WTC11 (cell line): ENCODE measurements at regions not wholly inside any gene's neighbourhood (a gene's known extent, or its start where the extent isn't known, plus 50 kb on each side); places are given as distances from the start of the nearest gene placed in this dataset.

Source experiments
- ATAC-seq: fragments of 200-7000 bp; cut with Tn5 transposase; 2 replicates; pipeline ENCODE4 v1.10.0; 2021; ENCODE audit warnings: mild to moderate bottlenecking, moderate library complexity
- CTCF ChIA-PET: fragments of 300-600 bp; sonication (Branson Sonifier 250); formaldehyde crosslinking; loops from one replicate; lab custom pipeline; 2021; ENCODE audit warnings: antibody characterized with exemption; lab: Charles Lee
- POLR2A ChIA-PET: fragments of 350-600 bp; sonication (Branson Sonifier 250); formaldehyde crosslinking; loops from one replicate; lab custom pipeline; 2021; ENCODE audit warnings: antibody characterized with exemption; lab: Charles Lee
- DNase-seq: peaks from one replicate; pipeline ENCODE4 v3.0.0; 2021; ENCODE audit warnings: low spot score
- H3K27ac Mint-ChIP-seq: 2 replicates; pipeline ENCODE4 v1.8.0; 2021; ENCODE audit warnings: mixed read lengths
- H3K27me3 Mint-ChIP-seq: 2 replicates; pipeline ENCODE4 v1.8.0; 2021; ENCODE audit warnings: low read depth, mild to moderate bottlenecking, moderate library complexity, mixed read lengths
- H3K36me3 Mint-ChIP-seq: 2 replicates; pipeline ENCODE4 v1.8.0; 2021; ENCODE audit warnings: mixed read lengths
- H3K4me1 Mint-ChIP-seq: 2 replicates; pipeline ENCODE4 v1.8.0; 2022; ENCODE audit warnings: mixed read lengths
- H3K4me3 Mint-ChIP-seq: 2 replicates; pipeline ENCODE4 v1.8.0; 2021; ENCODE audit warnings: mild to moderate bottlenecking, moderate library complexity, mixed read lengths
- H3K9me3 Mint-ChIP-seq: 2 replicates; pipeline ENCODE4 v1.8.0; 2021; ENCODE audit warnings: mixed read lengths
- ATF2 ChIP-seq: sonication (generic); formaldehyde crosslinking; IDR thresholded peaks from 2 replicates; pipeline ENCODE4 v1.8.1; 2022; ENCODE audit warnings: low read depth, missing genetic modification reagents, borderline replicate concordance
- ELF4 ChIP-seq: sonication (generic); formaldehyde crosslinking; IDR thresholded peaks from 2 replicates; pipeline ENCODE4 v1.8.1; 2022; ENCODE audit warnings: low read depth, mild to moderate bottlenecking, moderate library complexity, missing genetic modification reagents
- FOXK1 ChIP-seq: sonication (generic); formaldehyde crosslinking; IDR thresholded peaks from 2 replicates; pipeline ENCODE4 v1.8.0; 2022; ENCODE audit warnings: mild to moderate bottlenecking, moderate library complexity, missing genetic modification reagents
- HMGA2 ChIP-seq: fragments of 250-450 bp; sonication (Bioruptor Pico); IDR thresholded peaks from 2 replicates; pipeline ENCODE4 v1.4.0; 2021; ENCODE audit warnings: mild to moderate bottlenecking, moderate library complexity
- HMGXB4 ChIP-seq: sonication (generic); formaldehyde crosslinking; IDR thresholded peaks from 2 replicates; pipeline ENCODE4 v1.8.1; 2023; ENCODE audit warnings: mild to moderate bottlenecking, moderate library complexity, missing genetic modification reagents
- JAZF1 ChIP-seq: fragments of 250-450 bp; sonication (Bioruptor Pico); IDR thresholded peaks from 2 replicates; pipeline ENCODE4 v1.9.0; 2021; ENCODE audit warnings: moderate library complexity, mild to moderate bottlenecking, inconsistent platforms
- JUN ChIP-seq: sonication (generic); formaldehyde crosslinking; IDR thresholded peaks from 2 replicates; pipeline ENCODE4 v1.8.0; 2023; ENCODE audit warnings: mild to moderate bottlenecking, missing genetic modification reagents
- MLX ChIP-seq: sonication (generic); formaldehyde crosslinking; IDR thresholded peaks from 2 replicates; pipeline ENCODE4 v1.8.1; 2023; ENCODE audit warnings: mild to moderate bottlenecking, missing genetic modification reagents, moderate library complexity
- MYBL2 ChIP-seq: sonication (generic); formaldehyde crosslinking; IDR thresholded peaks from 2 replicates; pipeline ENCODE4 v1.8.1; 2023; ENCODE audit warnings: mild to moderate bottlenecking, moderate library complexity, missing genetic modification reagents
- NR2C2 ChIP-seq: sonication (generic); formaldehyde crosslinking; IDR thresholded peaks from 2 replicates; pipeline ENCODE4 v1.8.0; 2022; ENCODE audit warnings: mild to moderate bottlenecking, missing genetic modification reagents
- PRRX2 ChIP-seq: fragments of 250-450 bp; sonication (Bioruptor Pico); IDR thresholded peaks from 2 replicates; pipeline ENCODE4 v1.8.0; 2021; ENCODE audit warnings: mild to moderate bottlenecking
- RORB ChIP-seq: fragments of 250-450 bp; sonication (Bioruptor Pico); IDR thresholded peaks from 2 replicates; pipeline ENCODE4 v1.9.0; 2021; ENCODE audit warnings: mild to moderate bottlenecking
- SMAD3 ChIP-seq: sonication (generic); formaldehyde crosslinking; IDR thresholded peaks from 2 replicates; pipeline ENCODE4 v1.8.0; 2022; ENCODE audit warnings: missing genetic modification reagents, mild to moderate bottlenecking, borderline replicate concordance
- TEAD1 ChIP-seq: sonication (generic); formaldehyde crosslinking; IDR thresholded peaks from 2 replicates; pipeline ENCODE4 v1.8.0; 2022; ENCODE audit warnings: mild to moderate bottlenecking, missing genetic modification reagents
- TEAD4 ChIP-seq: sonication (generic); formaldehyde crosslinking; IDR thresholded peaks from 2 replicates; pipeline ENCODE4 v1.8.0; 2022; ENCODE audit warnings: mild to moderate bottlenecking, missing genetic modification reagents
- ZMAT4 ChIP-seq: fragments of 250-450 bp; sonication (Bioruptor Pico); IDR thresholded peaks from 2 replicates; pipeline ENCODE4 v1.9.0; 2021; ENCODE audit warnings: mild to moderate bottlenecking
- ZNF281 ChIP-seq: sonication (generic); formaldehyde crosslinking; IDR thresholded peaks from 2 replicates; pipeline ENCODE4 v1.8.0; 2023; ENCODE audit warnings: mild to moderate bottlenecking, missing genetic modification reagents
- ZNF396 ChIP-seq: fragments of 250-450 bp; sonication (Bioruptor Pico); IDR thresholded peaks from 2 replicates; pipeline ENCODE4 v1.8.0; 2021; ENCODE audit warnings: mild to moderate bottlenecking, moderate library complexity, borderline replicate concordance
- ZNF416 ChIP-seq: fragments of 250-450 bp; sonication (Bioruptor Pico); IDR thresholded peaks from 2 replicates; pipeline ENCODE4 v1.9.0; 2021; ENCODE audit warnings: mild to moderate bottlenecking, inconsistent platforms
- TF ChIP-seq, protein P1 (sequence below): sonication (generic); formaldehyde crosslinking; IDR thresholded peaks from 2 replicates; pipeline ENCODE4 v1.8.0; 2022; ENCODE audit warnings: mild to moderate bottlenecking, missing genetic modification reagents
- TF ChIP-seq, protein P2 (sequence below): fragments of 250-450 bp; sonication (Bioruptor Pico); IDR thresholded peaks from 2 replicates; pipeline ENCODE4 v1.9.0; 2021; ENCODE audit warnings: moderate library complexity, mild to moderate bottlenecking, inconsistent platforms, borderline replicate concordance
- TF ChIP-seq, protein P3 (sequence below): fragments of 250-450 bp; sonication (Bioruptor Pico); IDR thresholded peaks from 2 replicates; pipeline ENCODE4 v1.9.0; 2021; ENCODE audit warnings: mild to moderate bottlenecking
- TF ChIP-seq, protein P4 (sequence below): sonication (generic); formaldehyde crosslinking; IDR thresholded peaks from 2 replicates; pipeline ENCODE4 v1.8.1; 2022; ENCODE audit warnings: low read depth, mild to moderate bottlenecking, moderate library complexity, missing genetic modification reagents, borderline replicate concordance

DNA sequence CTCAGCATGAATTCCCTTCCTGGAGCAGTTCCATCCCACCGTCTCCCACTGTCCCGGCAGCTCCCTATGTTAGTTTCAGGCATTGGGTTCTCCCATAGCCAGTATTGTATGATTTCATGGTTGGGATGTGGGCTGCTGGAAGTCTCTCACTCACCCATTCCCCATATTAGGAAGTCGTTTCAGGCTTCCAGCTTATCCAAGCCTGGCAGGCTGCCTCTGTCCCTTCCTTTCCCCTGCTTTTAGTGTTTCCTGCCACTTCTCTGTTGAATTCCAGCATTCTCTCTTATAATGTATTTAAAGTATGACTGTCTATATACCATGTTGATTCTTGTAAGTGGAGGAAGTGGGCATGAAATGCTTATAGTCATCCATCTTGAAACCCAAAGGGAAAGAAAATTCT lies 309.7 kb upstream of the RBMS3 start:
- TF ChIP-seq JUN (CRISPR knock-in tag) (no peak), ZNF281 (CRISPR knock-in tag) (no peak), RORB (CRISPR knock-in tag) (no peak), TEAD1 (CRISPR knock-in tag) (no peak), ZMAT4 (CRISPR knock-in tag) (no peak), ZNF396 (CRISPR knock-in tag) (no peak), NR2C2 (CRISPR knock-in tag) (no peak), ELF4 (CRISPR knock-in tag) (no peak), ATF2 (CRISPR knock-in tag) (no peak), SMAD3 (CRISPR knock-in tag) (no peak), HMGA2 (CRISPR knock-in tag) (no peak), MYBL2 (CRISPR knock-in tag) (no peak)
- TF ChIP-seq, protein P1, sequence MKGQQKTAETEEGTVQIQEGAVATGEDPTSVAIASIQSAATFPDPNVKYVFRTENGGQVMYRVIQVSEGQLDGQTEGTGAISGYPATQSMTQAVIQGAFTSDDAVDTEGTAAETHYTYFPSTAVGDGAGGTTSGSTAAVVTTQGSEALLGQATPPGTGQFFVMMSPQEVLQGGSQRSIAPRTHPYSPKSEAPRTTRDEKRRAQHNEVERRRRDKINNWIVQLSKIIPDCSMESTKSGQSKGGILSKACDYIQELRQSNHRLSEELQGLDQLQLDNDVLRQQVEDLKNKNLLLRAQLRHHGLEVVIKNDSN: no peak
- TF ChIP-seq, protein P2, sequence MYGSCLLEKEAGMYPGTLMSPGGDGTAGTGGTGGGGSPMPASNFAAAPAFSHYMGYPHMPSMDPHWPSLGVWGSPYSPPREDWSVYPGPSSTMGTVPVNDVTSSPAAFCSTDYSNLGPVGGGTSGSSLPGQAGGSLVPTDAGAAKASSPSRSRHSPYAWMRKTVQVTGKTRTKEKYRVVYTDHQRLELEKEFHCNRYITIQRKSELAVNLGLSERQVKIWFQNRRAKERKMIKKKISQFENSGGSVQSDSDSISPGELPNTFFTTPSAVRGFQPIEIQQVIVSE: no peak
- Mint-ChIP-seq H3K27ac (no peak overlapping the region), H3K36me3 (no peaks in the 10 kb centered on the region), H3K27me3 (no peaks in the 10 kb centered on the region), H3K4me1 (no peaks in the 10 kb centered on the region), H3K4me3 (no peak overlapping the region), H3K9me3 (peaks cover 20% of the 10 kb centered on the region)
- DNase-seq: no peak
- ATAC-seq: no peak
- CTCF ChIA-PET: no interaction called here
- POLR2A ChIA-PET: no interaction called here

GRCh38 chr3:28972921-28973320 lies 307.9 kb upstream of the RBMS3 start:
- no peaks in the 10 kb centered on the region for H3K36me3 Mint-ChIP-seq
- POLR2A ChIA-PET: no interaction called here
- ATAC-seq (no peak), DNase-seq (no peak)
- no peak overlapping the region for H3K27ac Mint-ChIP-seq
- H3K9me3 Mint-ChIP-seq: peaks cover 20% of the 10 kb centered on the region
- CTCF ChIA-PET: no interaction called here
- H3K4me3 Mint-ChIP-seq: no peak overlapping the region
- no peaks in the 10 kb centered on the region for H3K27me3 Mint-ChIP-seq
- H3K4me1 Mint-ChIP-seq: no peaks in the 10 kb centered on the region
- TF ChIP-seq ZNF416 (CRISPR knock-in tag) (no peak), MLX (no peak), JAZF1 (CRISPR knock-in tag) (no peak), PRRX2 (no peak), TEAD4 (CRISPR knock-in tag) (no peak), ZMAT4 (CRISPR knock-in tag) (no peak), FOXK1 (CRISPR knock-in tag) (no peak), HMGXB4 (CRISPR knock-in tag) (no peak)
- TF ChIP-seq, protein P3, sequence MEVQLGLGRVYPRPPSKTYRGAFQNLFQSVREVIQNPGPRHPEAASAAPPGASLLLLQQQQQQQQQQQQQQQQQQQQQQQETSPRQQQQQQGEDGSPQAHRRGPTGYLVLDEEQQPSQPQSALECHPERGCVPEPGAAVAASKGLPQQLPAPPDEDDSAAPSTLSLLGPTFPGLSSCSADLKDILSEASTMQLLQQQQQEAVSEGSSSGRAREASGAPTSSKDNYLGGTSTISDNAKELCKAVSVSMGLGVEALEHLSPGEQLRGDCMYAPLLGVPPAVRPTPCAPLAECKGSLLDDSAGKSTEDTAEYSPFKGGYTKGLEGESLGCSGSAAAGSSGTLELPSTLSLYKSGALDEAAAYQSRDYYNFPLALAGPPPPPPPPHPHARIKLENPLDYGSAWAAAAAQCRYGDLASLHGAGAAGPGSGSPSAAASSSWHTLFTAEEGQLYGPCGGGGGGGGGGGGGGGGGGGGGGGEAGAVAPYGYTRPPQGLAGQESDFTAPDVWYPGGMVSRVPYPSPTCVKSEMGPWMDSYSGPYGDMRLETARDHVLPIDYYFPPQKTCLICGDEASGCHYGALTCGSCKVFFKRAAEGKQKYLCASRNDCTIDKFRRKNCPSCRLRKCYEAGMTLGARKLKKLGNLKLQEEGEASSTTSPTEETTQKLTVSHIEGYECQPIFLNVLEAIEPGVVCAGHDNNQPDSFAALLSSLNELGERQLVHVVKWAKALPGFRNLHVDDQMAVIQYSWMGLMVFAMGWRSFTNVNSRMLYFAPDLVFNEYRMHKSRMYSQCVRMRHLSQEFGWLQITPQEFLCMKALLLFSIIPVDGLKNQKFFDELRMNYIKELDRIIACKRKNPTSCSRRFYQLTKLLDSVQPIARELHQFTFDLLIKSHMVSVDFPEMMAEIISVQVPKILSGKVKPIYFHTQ (CRISPR knock-in tag): no peak
- TF ChIP-seq, protein P4, sequence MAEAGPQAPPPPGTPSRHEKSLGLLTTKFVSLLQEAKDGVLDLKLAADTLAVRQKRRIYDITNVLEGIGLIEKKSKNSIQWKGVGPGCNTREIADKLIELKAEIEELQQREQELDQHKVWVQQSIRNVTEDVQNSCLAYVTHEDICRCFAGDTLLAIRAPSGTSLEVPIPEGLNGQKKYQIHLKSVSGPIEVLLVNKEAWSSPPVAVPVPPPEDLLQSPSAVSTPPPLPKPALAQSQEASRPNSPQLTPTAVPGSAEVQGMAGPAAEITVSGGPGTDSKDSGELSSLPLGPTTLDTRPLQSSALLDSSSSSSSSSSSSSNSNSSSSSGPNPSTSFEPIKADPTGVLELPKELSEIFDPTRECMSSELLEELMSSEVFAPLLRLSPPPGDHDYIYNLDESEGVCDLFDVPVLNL: no peak
